Central memory CD8-positive, alpha-beta T cell (primary cell): ENCODE measurements at regions not wholly inside any gene's neighbourhood (a gene's known extent, or its start where the extent isn't known, plus 50 kb on each side); places are given as distances from the start of the nearest gene placed in this dataset.

Experiments
- ATAC-seq: fragments of 150-1000 bp; cut with Tn5 transposase; replicated peaks from 2 replicates; pipeline ENCODE4 v1.10.0; 2022; ENCODE audit warnings: mild to moderate bottlenecking, moderate FRiP score, moderate number of reproducible peaks; ENCODE audit not compliant: poor library complexity, severe bottlenecking; ENCODE audit errors: extremely low read depth
- DNase-seq, 2 donors: peaks; one replicate each; pipeline ENCODE4 v3.0.0; 2021; ENCODE audit warnings: low spot score in 2 of 2
- H3K27ac Mint-ChIP-seq: one replicate; pipeline ENCODE4 v1.8.0; 2022; ENCODE audit warnings: low read depth, mild to moderate bottlenecking, moderate library complexity, mixed read lengths
- H3K27me3 Mint-ChIP-seq: one replicate; pipeline ENCODE4 v1.8.0; 2022; ENCODE audit warnings: mixed read lengths
- H3K36me3 Mint-ChIP-seq: one replicate; pipeline ENCODE4 v1.8.0; 2022; ENCODE audit warnings: mild to moderate bottlenecking, moderate library complexity, mixed read lengths; ENCODE audit not compliant: insufficient read depth
- H3K4me1 Mint-ChIP-seq: one replicate; pipeline ENCODE4 v1.8.0; 2022; ENCODE audit warnings: mixed read lengths
- H3K4me3 Mint-ChIP-seq: one replicate; pipeline ENCODE4 v1.8.0; 2022; ENCODE audit warnings: mild to moderate bottlenecking, moderate library complexity, mixed read lengths
- H3K9me3 Mint-ChIP-seq: one replicate; pipeline ENCODE4 v1.8.0; 2022; ENCODE audit warnings: mixed read lengths

DNA sequence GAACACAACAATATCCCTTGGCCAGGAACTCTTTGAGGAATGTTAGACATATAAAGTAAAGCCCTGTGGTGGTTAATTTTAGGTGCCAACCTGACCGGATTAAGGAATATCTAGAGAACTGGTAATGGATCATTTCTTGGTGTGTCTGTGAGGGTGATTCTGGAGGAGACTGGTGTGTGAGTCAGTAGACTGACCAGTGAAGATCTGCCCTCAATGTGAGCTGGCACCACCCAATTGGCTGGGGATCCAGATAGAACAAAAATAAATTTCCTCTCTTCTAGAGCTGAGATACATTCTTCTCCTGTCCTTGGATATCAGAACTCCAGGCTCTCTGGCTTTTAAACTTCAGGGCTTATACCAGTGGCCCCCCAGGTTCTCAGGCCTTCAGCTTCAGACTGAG lies 56.2 kb upstream of the TNPO1 start:
- Mint-ChIP-seq H3K4me1 (no peaks in the 10 kb centered on the region), H3K9me3 (no peaks in the 10 kb centered on the region), H3K27ac (no peak overlapping the region), H3K27me3 (peaks cover 60% of the 10 kb centered on the region), H3K4me3 (no peak overlapping the region), H3K36me3 (no peaks in the 10 kb centered on the region)
- DNase-seq (no peak), ATAC-seq (no peak)

DNA sequence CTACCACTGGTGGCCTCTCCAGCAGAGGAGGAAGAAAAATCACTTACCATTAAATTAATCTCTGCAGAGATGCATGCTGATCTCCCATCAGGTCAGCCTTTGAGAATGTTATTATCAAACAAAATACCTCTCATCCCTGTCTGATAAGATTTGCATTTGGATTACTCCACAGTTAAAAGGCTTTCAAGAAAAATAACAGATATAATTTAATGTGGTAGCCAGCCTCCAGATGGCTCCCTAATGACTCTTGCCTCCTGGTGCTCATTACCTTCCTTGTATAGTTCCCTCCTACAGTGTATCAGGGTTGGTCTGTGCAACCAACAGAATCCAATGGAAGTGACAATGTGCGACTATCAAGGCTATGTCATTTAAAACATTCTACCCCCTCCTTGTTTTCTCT lies 63.6 kb upstream of the TNPO1 start:
- H3K9me3 Mint-ChIP-seq: no peaks in the 10 kb centered on the region
- ATAC-seq (no peak), DNase-seq (no peak)
- H3K27ac Mint-ChIP-seq: no peak overlapping the region
- H3K4me3 Mint-ChIP-seq: no peak overlapping the region
- no peaks in the 10 kb centered on the region for H3K36me3 Mint-ChIP-seq
- H3K4me1 Mint-ChIP-seq: no peaks in the 10 kb centered on the region
- peaks cover 17% of the 10 kb centered on the region for H3K27me3 Mint-ChIP-seq

DNA sequence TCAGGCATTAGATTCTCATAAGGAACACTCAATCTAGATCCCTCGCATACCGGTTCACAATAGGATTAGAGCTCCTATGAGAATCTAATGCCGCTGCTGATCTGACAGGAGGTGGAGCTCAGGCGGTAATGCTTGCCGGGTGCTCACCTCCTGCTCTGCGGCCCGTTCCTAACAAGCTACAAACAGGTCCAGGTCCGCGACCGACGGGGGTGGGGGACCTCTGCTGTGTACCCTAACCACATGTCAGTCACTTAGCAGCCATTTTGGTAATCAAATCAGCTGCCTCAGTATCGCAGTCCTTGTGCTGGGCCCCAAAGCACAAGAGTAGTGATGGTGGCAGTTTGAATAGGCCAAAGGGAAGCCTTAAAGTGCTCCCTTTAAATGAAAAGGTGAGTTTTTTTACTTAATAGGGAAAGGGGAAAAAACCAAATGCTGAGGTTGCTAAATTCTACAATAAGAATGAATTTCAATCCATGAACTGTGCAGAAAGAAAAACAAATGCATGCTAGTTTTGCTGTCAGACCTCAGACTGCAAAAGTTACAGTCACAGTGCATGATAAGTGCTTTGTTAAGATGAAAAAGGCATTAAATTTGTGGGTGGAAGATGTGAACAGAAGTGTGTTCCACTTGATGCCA lies 67.0 kb upstream of the TNPO1 start:
- H3K27ac Mint-ChIP-seq: no peak overlapping the region
- H3K27me3 Mint-ChIP-seq: peaks cover 24% of the 10 kb centered on the region
- H3K4me3 Mint-ChIP-seq: no peak overlapping the region
- DNase-seq (no peak), ATAC-seq (no peak)
- H3K4me1 Mint-ChIP-seq: no peaks in the 10 kb centered on the region
- no peaks in the 10 kb centered on the region for H3K36me3 Mint-ChIP-seq
- H3K9me3 Mint-ChIP-seq: no peaks in the 10 kb centered on the region

DNA sequence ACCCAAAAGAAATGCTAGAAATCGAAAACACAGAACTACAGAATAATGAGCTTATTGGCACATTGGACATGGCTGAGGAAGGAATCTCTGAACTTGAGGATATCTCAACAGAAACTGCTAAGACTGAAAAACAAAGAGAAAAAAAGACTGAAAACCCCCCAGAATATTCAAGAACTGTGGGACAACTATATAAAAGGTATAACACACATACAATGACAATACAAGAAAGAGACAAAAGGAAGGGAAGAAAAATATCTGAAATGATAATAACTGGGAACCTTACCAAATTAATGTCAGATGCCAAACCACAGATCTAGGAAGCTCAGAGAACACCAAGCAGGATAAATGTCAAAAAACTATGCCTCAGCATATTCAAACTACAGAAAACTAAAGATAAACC lies 68.6 kb upstream of the TNPO1 start:
- no peak overlapping the region for H3K4me3 Mint-ChIP-seq
- H3K27me3 Mint-ChIP-seq: peaks cover 38% of the 10 kb centered on the region
- no peak overlapping the region for H3K27ac Mint-ChIP-seq
- no peak for DNase-seq
- H3K4me1 Mint-ChIP-seq: no peaks in the 10 kb centered on the region
- no peaks in the 10 kb centered on the region for H3K9me3 Mint-ChIP-seq
- H3K36me3 Mint-ChIP-seq: no peaks in the 10 kb centered on the region
- ATAC-seq: no peak

DNA sequence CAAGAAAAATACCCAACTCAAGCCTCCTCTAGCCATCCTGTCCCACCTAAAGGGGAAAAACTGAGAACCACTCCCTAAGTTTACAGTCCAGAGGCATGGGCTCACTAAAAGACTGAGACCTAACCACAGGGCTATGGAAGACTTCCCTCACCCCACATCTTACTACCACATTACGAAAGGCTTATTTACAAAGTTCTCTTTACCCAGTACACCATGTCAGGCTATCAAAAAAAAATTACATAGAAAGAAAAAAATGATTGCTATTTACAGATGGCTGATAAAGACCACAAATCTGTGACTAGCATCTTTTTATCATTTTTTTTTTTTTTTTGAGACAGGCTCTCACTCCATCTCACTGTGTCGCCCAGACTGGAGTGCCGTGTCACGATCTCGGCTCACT lies 69.7 kb upstream of the TNPO1 start:
- Mint-ChIP-seq H3K27ac (no peak overlapping the region), H3K4me1 (no peaks in the 10 kb centered on the region), H3K9me3 (no peaks in the 10 kb centered on the region), H3K27me3 (peaks cover 47% of the 10 kb centered on the region), H3K36me3 (no peaks in the 10 kb centered on the region), H3K4me3 (no peak overlapping the region)
- ATAC-seq (no peak), DNase-seq (no peak)

DNA sequence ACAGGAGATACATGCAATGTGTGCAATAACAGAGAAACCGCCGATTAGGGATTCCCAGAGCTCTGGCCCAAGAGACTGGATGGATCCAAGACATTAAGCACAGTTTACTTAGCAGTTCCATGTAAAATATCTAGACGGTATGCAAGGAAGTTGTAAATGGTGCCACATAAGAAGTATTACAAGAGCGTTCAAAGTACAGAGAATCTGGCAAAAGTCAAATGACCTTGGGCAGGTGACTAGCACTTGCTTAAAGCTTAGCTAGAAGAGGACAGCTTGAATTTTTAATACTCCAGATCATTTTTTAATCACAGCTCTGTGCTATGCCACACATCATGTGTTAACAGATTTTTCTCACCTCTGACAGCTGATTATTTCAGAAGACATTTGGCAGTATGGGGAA lies 72.3 kb upstream of the TNPO1 start:
- H3K27me3 Mint-ChIP-seq: peaks cover 57% of the 10 kb centered on the region
- H3K36me3 Mint-ChIP-seq: no peaks in the 10 kb centered on the region
- H3K4me1 Mint-ChIP-seq: no peaks in the 10 kb centered on the region
- ATAC-seq: no peak
- H3K9me3 Mint-ChIP-seq: no peaks in the 10 kb centered on the region
- DNase-seq: no peak
- no peak overlapping the region for H3K4me3 Mint-ChIP-seq
- H3K27ac Mint-ChIP-seq: no peak overlapping the region

DNA sequence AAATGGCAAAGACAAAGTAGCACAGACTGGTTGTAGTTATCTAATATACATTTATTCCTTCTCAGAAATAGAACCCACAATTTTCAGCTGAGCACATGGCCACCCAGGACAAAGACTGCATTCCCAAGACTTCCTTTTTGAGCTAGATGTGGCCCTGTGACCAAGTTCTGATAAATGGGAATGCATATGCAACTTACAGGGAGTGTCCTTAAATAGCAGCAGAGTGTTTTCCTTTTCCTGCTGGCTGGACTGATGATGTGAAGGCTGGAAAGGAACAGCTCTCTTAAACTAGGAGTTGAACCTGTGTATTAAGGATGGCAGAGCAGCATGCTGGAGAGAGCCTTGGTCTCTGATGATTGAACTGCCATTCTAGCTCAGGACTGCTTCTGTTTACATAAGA lies 74.7 kb upstream of the TNPO1 start:
- no peaks in the 10 kb centered on the region for H3K4me1 Mint-ChIP-seq
- no peak overlapping the region for H3K27ac Mint-ChIP-seq
- H3K27me3 Mint-ChIP-seq: peaks cover 45% of the 10 kb centered on the region
- ATAC-seq: no peak
- no peak overlapping the region for H3K4me3 Mint-ChIP-seq
- no peaks in the 10 kb centered on the region for H3K9me3 Mint-ChIP-seq
- no peak for DNase-seq
- H3K36me3 Mint-ChIP-seq: no peaks in the 10 kb centered on the region

DNA sequence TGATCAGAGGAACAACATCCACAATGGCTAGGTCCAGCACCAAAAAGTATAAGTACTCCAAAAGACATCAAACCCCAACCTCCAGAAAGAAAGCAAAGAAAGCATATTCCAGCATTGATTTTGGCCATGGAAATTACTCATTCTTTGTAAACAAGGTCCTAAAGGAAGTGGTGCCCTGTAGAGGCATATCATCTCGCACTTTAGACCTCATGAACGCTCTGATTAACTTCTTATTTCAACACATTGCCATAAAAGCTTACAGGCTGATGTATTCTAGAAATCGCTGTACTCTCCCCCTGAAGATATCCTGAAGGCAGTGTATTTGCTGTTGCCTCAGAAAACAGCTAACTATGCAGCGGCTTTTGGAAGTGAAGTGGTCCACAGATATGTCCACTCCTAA lies 82.7 kb upstream of the TNPO1 start:
- no peaks in the 10 kb centered on the region for H3K4me1 Mint-ChIP-seq
- no peaks in the 10 kb centered on the region for H3K36me3 Mint-ChIP-seq
- no peak for DNase-seq
- no peak overlapping the region for H3K27ac Mint-ChIP-seq
- ATAC-seq: no peak
- no peaks in the 10 kb centered on the region for H3K9me3 Mint-ChIP-seq
- H3K4me3 Mint-ChIP-seq: no peak overlapping the region
- H3K27me3 Mint-ChIP-seq: peaks cover 16% of the 10 kb centered on the region

DNA sequence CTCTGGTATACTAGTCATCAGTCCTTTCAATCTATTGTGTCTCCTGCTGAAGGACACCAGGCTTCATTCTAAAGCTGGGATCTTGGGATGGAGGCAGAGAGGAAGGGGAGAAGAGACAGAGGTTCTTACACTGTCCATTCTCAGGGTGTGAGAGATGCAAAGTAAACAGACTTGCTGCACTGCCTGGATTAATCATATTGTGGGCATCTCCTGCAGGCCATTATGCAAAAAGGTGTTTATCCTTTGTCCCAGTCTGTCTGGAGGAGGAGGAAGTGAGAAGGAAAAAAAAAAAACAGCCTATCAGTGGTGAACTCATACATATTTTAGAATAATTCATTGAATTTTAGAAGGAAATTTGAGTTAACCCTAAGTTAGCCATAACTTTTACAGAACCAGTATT lies 92.9 kb upstream of the TNPO1 start:
- Mint-ChIP-seq H3K4me3 (no peak overlapping the region), H3K36me3 (no peaks in the 10 kb centered on the region), H3K9me3 (no peaks in the 10 kb centered on the region), H3K27ac (no peak overlapping the region), H3K4me1 (no peaks in the 10 kb centered on the region), H3K27me3 (peaks cover 43% of the 10 kb centered on the region)
- no peak for ATAC-seq
- DNase-seq: no peak

DNA sequence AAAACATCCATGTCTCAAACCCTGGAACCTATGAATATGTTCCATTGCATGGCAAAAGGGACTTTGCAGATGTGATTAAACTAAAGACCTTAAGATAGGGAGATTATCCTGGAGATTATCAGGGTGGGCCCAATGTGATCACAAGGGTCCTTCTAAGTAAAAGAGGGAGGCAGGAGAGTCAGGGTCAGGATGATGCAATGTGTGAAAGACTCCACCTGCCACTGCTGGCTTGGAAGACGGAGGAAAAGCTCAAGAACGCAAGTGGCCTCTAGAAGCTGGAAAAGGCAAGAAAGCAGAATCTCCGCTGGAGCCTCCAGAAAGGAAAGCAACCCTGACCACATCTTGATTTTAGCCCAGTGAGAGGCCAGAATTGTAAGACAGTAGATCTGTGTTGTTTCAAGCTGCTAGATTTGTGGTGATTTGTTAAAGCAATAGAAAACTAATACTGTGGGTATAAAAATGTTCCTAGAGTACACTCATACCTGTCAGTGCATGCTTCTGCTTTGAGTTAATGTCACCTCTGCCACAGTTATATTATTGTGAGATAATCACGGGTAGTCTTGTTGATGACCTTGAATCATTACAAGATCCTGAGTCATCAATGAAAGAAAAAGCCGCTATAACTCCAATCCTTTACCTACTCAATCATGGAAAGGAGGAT lies 93.5 kb upstream of the TNPO1 start:
- Mint-ChIP-seq H3K36me3 (no peaks in the 10 kb centered on the region), H3K4me3 (no peak overlapping the region), H3K27ac (no peak overlapping the region), H3K9me3 (no peaks in the 10 kb centered on the region), H3K27me3 (peaks cover 43% of the 10 kb centered on the region), H3K4me1 (no peaks in the 10 kb centered on the region)
- DNase-seq (no peak), ATAC-seq (no peak)

DNA sequence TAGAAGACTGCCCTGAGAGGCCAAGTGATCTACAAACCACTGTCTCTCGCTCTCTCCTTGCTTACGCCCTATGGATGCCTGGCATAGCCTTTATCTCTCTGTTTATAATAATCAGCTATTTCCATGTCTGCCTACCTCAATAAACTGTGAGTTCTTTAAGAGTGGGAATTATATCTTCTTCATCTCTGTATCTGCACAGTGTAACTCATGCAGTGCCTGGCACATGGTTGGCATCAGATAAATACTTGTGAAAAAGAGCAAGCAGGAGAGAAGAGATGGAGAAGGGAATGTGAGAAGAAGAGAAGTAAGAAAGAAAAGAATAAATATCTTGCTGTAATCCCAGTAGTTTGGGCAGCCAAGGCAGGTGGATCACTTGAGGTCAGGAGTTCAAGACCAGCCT lies 94.6 kb upstream of the TNPO1 start:
- no peak for DNase-seq
- Mint-ChIP-seq H3K27ac (no peak overlapping the region), H3K36me3 (no peaks in the 10 kb centered on the region), H3K27me3 (peaks cover 43% of the 10 kb centered on the region), H3K4me1 (no peaks in the 10 kb centered on the region), H3K9me3 (no peaks in the 10 kb centered on the region), H3K4me3 (no peak overlapping the region)
- no peak for ATAC-seq

DNA sequence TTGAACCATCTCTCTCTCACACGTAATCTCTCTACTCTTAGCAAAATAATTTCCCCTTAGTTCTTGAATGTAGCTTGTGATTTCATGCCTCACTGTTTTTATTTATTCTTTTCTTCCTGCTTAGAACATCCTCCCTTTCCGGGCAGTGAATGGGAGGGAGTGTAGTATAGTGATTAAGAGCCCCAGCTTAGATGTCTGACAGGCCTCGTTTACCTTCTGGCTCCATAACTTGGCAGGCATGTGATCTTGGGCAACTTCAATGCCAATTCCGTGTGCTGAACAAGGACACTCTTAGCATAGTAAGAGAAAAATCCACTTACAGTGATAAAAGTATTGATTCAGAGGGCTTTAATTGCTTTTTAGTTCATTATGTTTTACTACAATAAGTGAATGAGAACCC lies 96.3 kb upstream of the TNPO1 start:
- Mint-ChIP-seq H3K4me1 (no peaks in the 10 kb centered on the region), H3K27ac (no peak overlapping the region), H3K9me3 (no peaks in the 10 kb centered on the region), H3K4me3 (no peak overlapping the region), H3K27me3 (peaks cover 32% of the 10 kb centered on the region), H3K36me3 (no peaks in the 10 kb centered on the region)
- DNase-seq: no peak
- ATAC-seq: no peak

DNA sequence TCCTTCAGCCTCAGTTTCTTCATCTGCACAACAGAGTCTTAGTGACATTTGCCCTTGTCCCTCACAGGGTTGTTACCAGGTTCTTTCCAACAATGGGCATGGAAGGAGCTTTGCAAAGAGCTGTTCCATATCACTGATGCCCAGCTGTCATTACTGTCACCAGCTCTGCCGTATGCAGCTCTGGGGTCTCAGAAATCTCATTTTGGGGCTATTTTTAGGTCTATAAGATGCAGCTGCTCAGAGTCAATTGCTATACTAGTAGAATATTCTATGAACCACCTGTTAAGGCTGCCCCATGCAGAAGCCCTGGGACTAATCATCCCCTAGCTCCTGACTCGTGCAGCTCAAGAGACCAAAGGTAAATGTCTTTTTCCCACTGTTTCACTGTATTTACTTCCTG lies 105.1 kb upstream of the TNPO1 start:
- Mint-ChIP-seq H3K9me3 (no peaks in the 10 kb centered on the region), H3K27ac (no peak overlapping the region), H3K4me1 (no peaks in the 10 kb centered on the region), H3K27me3 (peaks cover 67% of the 10 kb centered on the region), H3K36me3 (no peaks in the 10 kb centered on the region), H3K4me3 (no peak overlapping the region)
- no peak for DNase-seq
- ATAC-seq: no peak
